ENCODE measurements at regions not wholly inside any gene's neighbourhood (a gene's known extent, or its start where the extent isn't known, plus 50 kb on each side); places are given as distances from the start of the nearest gene placed in this dataset.
"Not testable (repeated sequence)": the region's sequence is repeated elsewhere in the genome, so short reads cannot be mapped to it uniquely, and the experiment has no call there.

GRCh38 chr2:94576486-94576885 lies 294.7 kb upstream of the TEKT4 start:
- DNase-seq, result not testable (repeated sequence)

- not testable (repeated sequence) for DNase-seq
Measured at GRCh38 chr2:94577160-94577559, 294.1 kb upstream of the TEKT4 start.

- not testable (repeated sequence) for DNase-seq
Measured at GRCh38 chr2:94579221-94579620, 292.0 kb upstream of the TEKT4 start.

GRCh38 chr2:94583081-94583723 lies 288.0 kb upstream of the TEKT4 start:
- DNase-seq, result not testable (repeated sequence)

- not testable (repeated sequence) for DNase-seq
Measured at GRCh38 chr2:94584569-94584968, 286.7 kb upstream of the TEKT4 start.

GRCh38 chr2:94586032-94586982 lies 284.9 kb upstream of the TEKT4 start:
- not testable (repeated sequence) for DNase-seq

GRCh38 chr2:94587042-94587441 lies 284.2 kb upstream of the TEKT4 start:
- not testable (repeated sequence) for DNase-seq

- DNase-seq, result not testable (repeated sequence)
Measured at GRCh38 chr2:94594019-94594836, 277.0 kb upstream of the TEKT4 start.

GRCh38 chr2:94595956-94596355 lies 275.3 kb upstream of the TEKT4 start:
- DNase-seq, result not testable (repeated sequence)

GRCh38 chr2:94598075-94598713 lies 273.0 kb upstream of the TEKT4 start:
- DNase-seq, result not testable (repeated sequence)

- not testable (repeated sequence) for DNase-seq
Measured at GRCh38 chr2:94600929-94601328, 270.3 kb upstream of the TEKT4 start.

GRCh38 chr2:94602466-94602865 lies 268.8 kb upstream of the TEKT4 start:
- no peak for DNase-seq

GRCh38 chr2:94622113-94622618 lies 249.1 kb upstream of the TEKT4 start:
- DNase-seq, result no peak

- not testable (repeated sequence) for DNase-seq
Measured at GRCh38 chr2:94628953-94629352, 242.3 kb upstream of the TEKT4 start.

- DNase-seq, result not testable (repeated sequence)
Measured at GRCh38 chr2:94641397-94641796, 229.8 kb upstream of the TEKT4 start.

- DNase-seq, result not testable (repeated sequence)
Measured at GRCh38 chr2:94652131-94652530, 219.1 kb upstream of the TEKT4 start.

GRCh38 chr2:94669858-94670257 lies 201.4 kb upstream of the TEKT4 start:
- not testable (repeated sequence) for DNase-seq

GRCh38 chr2:94694236-94694635 lies 177.0 kb upstream of the TEKT4 start:
- not testable (repeated sequence) for DNase-seq

GRCh38 chr2:94708982-94709381 lies 162.2 kb upstream of the TEKT4 start:
- DNase-seq, result not testable (repeated sequence)

- DNase-seq, result no peak
Measured at GRCh38 chr2:94725543-94725942, 145.7 kb upstream of the TEKT4 start.

GRCh38 chr2:94735536-94735935 lies 135.7 kb upstream of the TEKT4 start:
- not testable (repeated sequence) for DNase-seq

- not testable (repeated sequence) for DNase-seq
Measured at GRCh38 chr2:94737145-94737544, 134.1 kb upstream of the TEKT4 start.

All from NCI-H510A treated with DMSO at 0.1 percent for 48 hours (cell line).